ENCODE measurements at regions not wholly inside any gene's neighbourhood (a gene's known extent, or its start where the extent isn't known, plus 50 kb on each side); places are given as distances from the start of the nearest gene placed in this dataset.

DNA sequence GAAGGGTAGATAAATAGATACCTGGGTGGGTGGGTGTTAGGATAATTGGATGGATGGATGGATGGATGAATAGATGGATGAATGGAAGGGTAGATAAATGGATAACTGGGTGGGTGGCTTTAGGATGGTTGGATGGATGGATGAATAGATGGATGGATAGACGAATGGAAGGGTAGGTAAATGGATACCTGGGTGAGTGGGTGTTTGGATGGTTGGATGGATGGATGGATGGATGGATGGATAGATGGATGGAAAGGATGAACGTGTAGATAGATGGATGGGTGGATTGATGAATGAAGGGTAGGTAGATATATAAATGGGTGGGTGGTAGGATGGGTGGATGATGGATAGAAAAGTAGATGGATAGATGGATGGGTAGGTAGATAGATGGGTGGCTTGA lies 59.8 kb upstream of the RXRA start:
- Histone ChIP-seq H3K27me3 (peaks cover 84% of the 10 kb centered on the region), H3K36me3 (no peaks in the 10 kb centered on the region), H3K27ac (no peak overlapping the region), H3K9me3 (no peaks in the 10 kb centered on the region), H3K4me1 (ENCODE audit: control insufficient read depth in 1 of 2, insufficient read depth in 1 of 2, low read depth in 1 of 2, low read length in 1 of 2) (peaks cover 11 to 14% of the 10 kb centered on the region in 2 experiments), H3K4me3 (ENCODE audit: low read depth in 1 of 2, low read length in 1 of 2) (no peak overlapping the region)
- TF ChIP-seq, protein P1, sequence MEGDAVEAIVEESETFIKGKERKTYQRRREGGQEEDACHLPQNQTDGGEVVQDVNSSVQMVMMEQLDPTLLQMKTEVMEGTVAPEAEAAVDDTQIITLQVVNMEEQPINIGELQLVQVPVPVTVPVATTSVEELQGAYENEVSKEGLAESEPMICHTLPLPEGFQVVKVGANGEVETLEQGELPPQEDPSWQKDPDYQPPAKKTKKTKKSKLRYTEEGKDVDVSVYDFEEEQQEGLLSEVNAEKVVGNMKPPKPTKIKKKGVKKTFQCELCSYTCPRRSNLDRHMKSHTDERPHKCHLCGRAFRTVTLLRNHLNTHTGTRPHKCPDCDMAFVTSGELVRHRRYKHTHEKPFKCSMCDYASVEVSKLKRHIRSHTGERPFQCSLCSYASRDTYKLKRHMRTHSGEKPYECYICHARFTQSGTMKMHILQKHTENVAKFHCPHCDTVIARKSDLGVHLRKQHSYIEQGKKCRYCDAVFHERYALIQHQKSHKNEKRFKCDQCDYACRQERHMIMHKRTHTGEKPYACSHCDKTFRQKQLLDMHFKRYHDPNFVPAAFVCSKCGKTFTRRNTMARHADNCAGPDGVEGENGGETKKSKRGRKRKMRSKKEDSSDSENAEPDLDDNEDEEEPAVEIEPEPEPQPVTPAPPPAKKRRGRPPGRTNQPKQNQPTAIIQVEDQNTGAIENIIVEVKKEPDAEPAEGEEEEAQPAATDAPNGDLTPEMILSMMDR (IDR thresholded peaks at IDR 0.05), result no peak

DNA sequence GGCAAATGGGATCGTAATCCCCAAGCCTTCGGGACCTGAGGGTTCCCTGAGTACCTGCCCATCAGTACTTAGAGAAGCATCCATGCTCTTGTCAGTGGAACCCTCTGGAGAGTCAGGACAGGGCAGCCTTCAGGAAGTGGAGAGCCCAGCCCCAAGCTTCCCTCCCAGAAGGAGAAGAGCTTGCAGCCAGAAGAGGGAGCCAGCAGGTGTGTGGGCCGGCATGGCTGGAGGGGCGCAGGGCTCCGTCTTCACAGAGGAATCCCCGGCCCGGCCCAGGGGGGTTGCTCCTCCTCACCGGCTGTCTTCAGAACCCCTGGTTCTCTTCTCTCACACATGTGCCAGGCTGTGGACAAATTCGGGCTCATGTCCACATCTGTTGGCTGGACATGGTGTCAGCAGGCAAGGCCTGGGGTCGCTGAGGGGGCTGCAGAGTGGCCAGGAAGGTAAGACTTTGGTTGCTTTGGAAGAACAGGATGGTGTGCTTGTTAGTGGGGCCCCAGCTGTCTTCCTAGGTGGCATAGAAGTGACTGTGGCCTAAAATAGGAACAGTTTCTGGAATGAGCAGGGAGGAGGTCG lies 58.9 kb upstream of the RXRA start:
- Histone ChIP-seq H3K27me3 (peaks cover 94% of the 10 kb centered on the region), H3K4me3 (ENCODE audit: low read depth in 1 of 2, low read length in 1 of 2) (no peak overlapping the region), H3K36me3 (no peaks in the 10 kb centered on the region), H3K4me1 (ENCODE audit: control insufficient read depth in 1 of 2, insufficient read depth in 1 of 2, low read depth in 1 of 2, low read length in 1 of 2) (peaks cover 11 to 14% of the 10 kb centered on the region in 2 experiments), H3K9me3 (no peaks in the 10 kb centered on the region), H3K27ac (no peak overlapping the region)
- TF ChIP-seq, protein P1 (IDR thresholded peaks at IDR 0.05), result no peak

DNA sequence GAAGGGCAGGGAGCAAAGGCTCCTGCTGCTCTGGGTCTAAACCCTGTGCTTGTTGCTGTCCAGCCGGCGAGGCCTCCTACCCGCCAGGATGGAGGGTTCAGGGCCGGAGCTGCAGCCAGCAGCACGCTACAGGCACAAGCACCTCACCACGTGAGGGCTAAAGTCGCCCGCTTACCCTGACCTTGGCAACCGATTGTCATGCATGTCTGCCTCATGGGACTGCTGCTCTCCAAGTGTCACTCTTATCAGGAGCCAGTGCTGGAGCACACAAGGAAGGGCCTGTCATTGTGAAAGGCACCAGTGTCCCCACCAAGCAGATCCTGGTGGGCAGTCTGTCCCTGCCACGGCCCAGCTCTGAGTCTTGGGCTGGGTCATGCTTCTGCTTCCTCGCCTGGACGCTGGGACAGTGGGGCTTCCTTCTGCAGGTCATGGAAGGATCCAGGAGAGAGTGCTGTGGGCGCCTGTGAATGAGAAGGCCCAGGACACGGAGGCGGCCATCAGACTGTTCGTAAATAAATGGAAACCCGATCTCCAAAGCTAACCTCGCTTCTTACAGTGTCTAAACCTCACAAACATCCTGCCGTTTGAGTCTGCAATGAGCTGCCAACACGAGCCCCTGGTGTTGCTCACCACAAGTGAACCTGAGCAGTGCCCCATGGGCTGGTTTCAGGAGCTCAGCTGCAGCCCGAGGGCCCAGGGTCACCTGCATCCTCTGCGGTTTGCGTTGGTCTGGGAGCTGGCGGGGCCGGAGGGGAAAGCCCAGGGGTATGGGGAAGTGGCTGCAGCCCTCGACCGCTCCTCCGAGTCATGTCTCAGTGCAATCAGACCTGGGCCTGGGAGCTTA lies 58.2 kb upstream of the RXRA start:
- Histone ChIP-seq H3K4me3 (ENCODE audit: low read depth in 1 of 2, low read length in 1 of 2) (no peak overlapping the region), H3K36me3 (no peaks in the 10 kb centered on the region), H3K27ac (no peak overlapping the region), H3K27me3 (peaks cover 94% of the 10 kb centered on the region), H3K4me1 (ENCODE audit: control insufficient read depth in 1 of 2, insufficient read depth in 1 of 2, low read depth in 1 of 2, low read length in 1 of 2) (peaks cover 11 to 14% of the 10 kb centered on the region in 2 experiments), H3K9me3 (no peaks in the 10 kb centered on the region)
- TF ChIP-seq, protein P1 (IDR thresholded peaks at IDR 0.05), result no peak

DNA sequence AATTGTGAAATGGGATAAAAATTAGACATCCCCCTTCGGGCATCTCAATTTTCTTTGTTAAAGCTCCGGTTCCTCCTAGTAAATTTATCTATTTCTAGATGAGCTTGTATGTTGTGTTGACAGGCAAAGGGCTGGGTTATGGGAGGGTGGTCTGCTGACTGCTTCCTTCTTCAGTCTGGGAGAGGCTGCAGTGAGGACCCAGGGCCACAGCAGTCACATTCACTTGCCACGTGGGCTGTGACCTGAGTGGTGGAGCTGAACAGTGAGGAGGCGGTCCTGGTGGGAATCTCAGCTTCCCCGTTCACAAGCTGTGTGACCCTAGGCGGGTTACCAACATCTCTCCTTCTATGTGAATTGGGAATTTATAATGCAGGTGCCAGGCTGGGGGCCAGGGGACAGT lies 57.5 kb upstream of the RXRA start:
- Histone ChIP-seq H3K27me3 (peaks cover 88% of the 10 kb centered on the region), H3K27ac (no peak overlapping the region), H3K36me3 (no peaks in the 10 kb centered on the region), H3K4me3 (ENCODE audit: low read depth in 1 of 2, low read length in 1 of 2) (no peak overlapping the region), H3K4me1 (ENCODE audit: control insufficient read depth in 1 of 2, insufficient read depth in 1 of 2, low read depth in 1 of 2, low read length in 1 of 2) (peaks cover 11 to 14% of the 10 kb centered on the region in 2 experiments), H3K9me3 (no peaks in the 10 kb centered on the region)
- TF ChIP-seq, protein P1 (IDR thresholded peaks at IDR 0.05), result no peak

DNA sequence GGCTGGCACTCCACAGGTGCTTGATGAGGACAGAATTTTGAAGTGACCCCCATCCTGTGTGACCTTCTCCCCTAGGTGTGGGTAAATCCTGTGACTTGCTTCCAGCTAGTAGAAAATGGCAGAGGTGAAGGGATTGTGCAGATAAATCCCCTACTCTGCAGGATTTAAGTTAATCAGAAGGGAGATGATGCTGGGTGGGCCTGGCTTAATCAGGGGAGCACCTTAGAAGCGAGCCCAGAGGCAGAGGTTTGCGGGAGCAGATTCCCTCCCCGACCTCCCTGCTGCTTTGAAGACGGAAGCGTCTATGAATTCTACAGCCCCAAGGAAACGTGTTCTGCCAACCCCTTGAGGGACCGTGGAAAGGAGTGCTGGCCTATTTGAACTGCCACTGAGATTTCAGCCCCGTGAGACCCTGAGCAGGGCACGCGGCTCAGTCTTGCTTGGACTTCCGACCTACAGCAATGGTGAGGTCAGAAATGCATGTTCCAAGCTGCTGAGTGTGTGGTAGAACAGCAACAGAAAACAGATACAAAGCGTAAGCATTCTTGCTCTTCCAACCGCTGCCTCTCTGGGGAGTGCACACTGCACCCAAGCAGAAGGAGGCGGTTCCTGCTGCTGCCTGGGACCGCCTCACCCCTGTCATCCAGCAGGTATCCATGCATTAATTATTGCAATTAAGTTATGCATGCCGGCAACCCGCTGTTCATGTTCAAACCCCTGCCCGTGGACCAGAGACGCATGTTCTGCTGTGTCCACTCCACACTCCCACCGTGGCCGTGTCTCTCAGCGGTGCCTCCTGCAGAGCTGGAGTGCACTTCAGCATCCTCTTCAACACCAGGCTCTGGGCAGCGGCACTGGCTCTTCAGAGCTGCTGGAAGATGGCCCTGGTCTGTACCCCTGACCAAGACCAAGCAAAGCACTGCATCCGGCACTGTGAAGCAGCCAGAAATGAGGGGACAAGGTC lies 54.6 kb upstream of the RXRA start:
- H3K4me3 ChIP-seq (ENCODE audit: low read depth in 1 of 2, low read length in 1 of 2), result no peak overlapping the region
- H3K4me1 ChIP-seq (ENCODE audit: control insufficient read depth in 1 of 2, insufficient read depth in 1 of 2, low read depth in 1 of 2, low read length in 1 of 2), result peaks cover 11 to 14% of the 10 kb centered on the region in 2 experiments
- TF ChIP-seq, protein P1 (IDR thresholded peaks at IDR 0.05), result no peak
- H3K36me3 ChIP-seq, result no peaks in the 10 kb centered on the region
- no peak overlapping the region for H3K27ac ChIP-seq
- peaks cover 84% of the 10 kb centered on the region for H3K27me3 ChIP-seq
- no peaks in the 10 kb centered on the region for H3K9me3 ChIP-seq
